Common myeloid progenitor, CD34-positive (primary cell): ENCODE measurements at regions not wholly inside any gene's neighbourhood (a gene's known extent, or its start where the extent isn't known, plus 50 kb on each side); places are given as distances from the start of the nearest gene placed in this dataset.
"Not testable (repeated sequence)": the region's sequence is repeated elsewhere in the genome, so short reads cannot be mapped to it uniquely, and the experiment has no call there.

Experiments
- CTCF ChIA-PET: fragments of 350-600 bp; sonication (Branson Sonifier 250); formaldehyde crosslinking; loops from one replicate; lab custom pipeline; 2021; ENCODE audit warnings: antibody characterized with exemption; lab: Charles Lee
- POLR2A ChIA-PET: fragments of 350-600 bp; sonication (Branson Sonifier 250); formaldehyde crosslinking; loops from one replicate; lab custom pipeline; 2021; ENCODE audit warnings: antibody characterized with exemption; lab: Charles Lee
- DNase-seq, 3 donors: peaks; one replicate each; pipeline versions ENCODE4 v3.0.0 to v3.0.0-alpha.2; 2013
- H3K27ac ChIP-seq, 2 experiments: 1 replicate in 1 of 2; 2 replicates in 1 of 2; pipeline ENCODE4 v1.7.0; 2013; ENCODE audit warnings: inconsistent platforms in 2 of 2, low read length in 2 of 2, mild to moderate bottlenecking in 2 of 2, low read depth in 1 of 2, moderate library complexity in 1 of 2; ENCODE audit not compliant: severe bottlenecking in 2 of 2, insufficient read depth in 1 of 2, poor library complexity in 1 of 2
- H3K27me3 ChIP-seq, 5 experiments: replicated peaks in 2 of 5; 1 replicate in 3 of 5; 2 replicates in 2 of 5; pipeline versions ENCODE4 v1.6.1 to v1.7.0; 2013; ENCODE audit warnings: low read length in 4 of 5, mild to moderate bottlenecking in 2 of 5, moderate library complexity in 2 of 5, inconsistent platforms in 1 of 5; ENCODE audit not compliant: insufficient read depth in 5 of 5, control insufficient read depth in 4 of 5
- H3K36me3 ChIP-seq, 4 experiments: 1 replicate in 2 of 4; 2 replicates in 2 of 4; pipeline versions ENCODE4 v1.6.1 to v1.7.0; 2013; ENCODE audit warnings: low read length in 3 of 4, control low read depth in 1 of 4, mild to moderate bottlenecking in 1 of 4; ENCODE audit not compliant: control insufficient read depth in 4 of 4, insufficient read depth in 4 of 4
- H3K4me1 ChIP-seq, 4 experiments: 1 replicate in 3 of 4; 2 replicates in 1 of 4; pipeline versions ENCODE4 v1.6.1 to v1.7.1; 2013; ENCODE audit warnings: low read length in 3 of 4, mild to moderate bottlenecking in 3 of 4, control low read depth in 1 of 4, inconsistent platforms in 1 of 4, moderate library complexity in 1 of 4; ENCODE audit not compliant: control insufficient read depth in 4 of 4, insufficient read depth in 4 of 4; ENCODE audit errors: control extremely low read depth in 1 of 4
- H3K4me3 ChIP-seq, 7 experiments: 1 replicate in 4 of 7; 2 replicates in 3 of 7; pipeline versions ENCODE4 v1.5.1 to v1.7.0; 2013; ENCODE audit warnings: mild to moderate bottlenecking in 7 of 7, low read length in 6 of 7, moderate library complexity in 6 of 7, inconsistent platforms in 2 of 7, low read depth in 2 of 7, control low read depth in 1 of 7; ENCODE audit not compliant: insufficient read depth in 4 of 7, control insufficient read depth in 1 of 7; ENCODE audit errors: extremely low read depth in 1 of 7
- H3K9me3 ChIP-seq, 5 experiments: 1 replicate in 4 of 5; 2 replicates in 1 of 5; pipeline versions ENCODE4 v1.6.1 to v1.7.1; 2013; ENCODE audit warnings: low read length in 4 of 5, mild to moderate bottlenecking in 2 of 5, inconsistent platforms in 1 of 5, low read depth in 1 of 5, moderate library complexity in 1 of 5; ENCODE audit not compliant: control insufficient read depth in 4 of 5, insufficient read depth in 2 of 5; ENCODE audit errors: control extremely low read depth in 1 of 5
- WGBS: methylation state at CpG from one replicate; pipeline ENCODE4 v1.1.5; 2013; ENCODE audit not compliant: insufficient coverage; 5-methylcytosine and 5-hydroxymethylcytosine counted together

GRCh38 chrX:89350024-89350423 lies 571.7 kb upstream of the TGIF2LX start:
- H3K4me3 ChIP-seq, H3K27ac ChIP-seq, CTCF ChIA-PET, H3K27me3 ChIP-seq, H3K36me3 ChIP-seq, H3K4me1 ChIP-seq, POLR2A ChIA-PET, H3K9me3 ChIP-seq: not testable (repeated sequence)
- WGBS, result 100% methylated on average over 1 of the region's 10 CpGs
- peak in 1 of 3 donors; percentile 1 for DNase-seq

DNA sequence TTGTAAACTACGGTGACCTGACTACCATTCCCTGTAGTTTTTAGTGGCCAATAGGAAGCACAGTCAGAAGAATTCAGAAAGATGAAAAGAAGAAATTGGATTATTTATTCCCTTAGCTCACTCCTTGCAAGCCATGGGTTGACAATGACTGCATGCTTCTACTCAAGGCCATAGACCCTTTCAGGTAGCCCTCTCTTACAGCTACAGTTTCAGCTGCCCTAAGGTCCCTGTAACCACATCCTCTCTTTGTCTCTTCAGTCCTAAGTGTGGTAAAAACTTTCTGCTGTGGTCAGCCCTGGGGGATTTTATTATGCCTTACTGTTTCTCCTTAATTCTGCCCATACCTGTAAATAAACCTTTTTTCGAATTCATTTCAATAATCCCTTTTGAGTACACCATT lies 551.8 kb upstream of the TGIF2LX start:
- H3K4me3 ChIP-seq, POLR2A ChIA-PET, H3K27ac ChIP-seq, H3K9me3 ChIP-seq, H3K36me3 ChIP-seq, CTCF ChIA-PET, DNase-seq, H3K27me3 ChIP-seq, H3K4me1 ChIP-seq: not testable (repeated sequence)
- 83% methylated on average over 1 of the region's 2 CpGs for WGBS

DNA sequence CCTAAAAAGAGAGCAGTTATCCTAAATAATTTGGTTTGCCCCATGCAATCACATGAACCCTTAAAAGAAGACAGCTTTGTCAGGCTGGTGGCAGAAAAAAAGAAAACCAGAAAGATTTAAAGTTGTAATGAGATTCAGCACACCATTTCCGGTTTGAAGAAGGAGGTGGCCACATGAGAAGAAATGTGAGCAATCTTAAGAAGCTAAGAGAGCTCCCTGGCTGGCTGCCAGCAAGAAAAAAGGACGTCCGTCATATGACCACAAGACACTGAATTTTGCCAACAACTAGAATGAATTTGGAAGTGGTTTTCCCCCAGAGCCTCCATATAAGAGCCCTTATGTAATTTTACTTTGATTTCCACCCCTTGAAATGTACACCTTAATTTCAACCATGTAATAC lies 528.7 kb upstream of the TGIF2LX start:
- H3K27me3 ChIP-seq, POLR2A ChIA-PET, CTCF ChIA-PET, H3K4me3 ChIP-seq, H3K36me3 ChIP-seq, H3K4me1 ChIP-seq, H3K27ac ChIP-seq, H3K9me3 ChIP-seq: not testable (repeated sequence)
- 13% methylated on average over 1 of the region's 3 CpGs for WGBS
- peak in 2 of 3 donors; percentile 0 to 3 for DNase-seq

DNA sequence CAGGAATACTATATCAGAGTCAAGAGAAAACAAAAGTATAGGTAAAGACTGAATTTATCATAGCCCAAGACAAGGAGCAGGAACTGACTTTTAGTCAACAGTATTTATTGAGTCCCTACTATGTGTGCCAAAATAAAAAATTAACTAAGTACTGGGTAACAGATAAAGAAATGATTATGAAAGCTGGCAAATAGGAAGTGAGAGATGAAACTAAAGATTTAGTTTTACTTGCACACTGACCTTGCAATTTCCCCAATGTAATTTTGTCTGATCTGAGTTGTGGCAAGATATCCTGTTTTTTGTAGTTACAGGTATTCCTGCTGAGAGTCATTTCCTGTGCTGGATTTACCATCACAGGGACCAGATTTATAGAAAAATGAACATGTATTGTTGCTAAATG lies 518.9 kb upstream of the TGIF2LX start:
- POLR2A ChIA-PET, CTCF ChIA-PET, H3K27ac ChIP-seq: not testable (repeated sequence)

DNA sequence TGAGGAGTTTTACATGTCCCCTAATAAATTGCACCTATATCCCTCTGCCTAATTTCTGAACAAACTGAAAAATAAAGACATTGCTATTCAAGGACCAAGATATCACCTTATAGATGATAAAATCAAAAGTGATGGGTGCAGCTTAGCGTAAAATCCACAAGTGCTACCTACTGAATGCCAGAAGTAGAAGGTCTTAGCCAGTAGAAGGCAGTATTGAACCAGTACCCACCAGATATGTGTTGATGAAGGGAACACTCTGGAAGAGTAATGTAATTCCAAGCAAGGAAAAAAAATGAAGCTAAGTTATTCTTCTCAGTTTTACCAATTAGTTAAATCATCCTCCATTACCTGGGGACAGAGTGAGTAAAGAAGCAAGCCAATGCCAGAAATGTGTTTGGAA lies 516.6 kb upstream of the TGIF2LX start:
- CTCF ChIA-PET, H3K4me3 ChIP-seq, H3K9me3 ChIP-seq, H3K36me3 ChIP-seq, H3K27me3 ChIP-seq, POLR2A ChIA-PET, H3K27ac ChIP-seq, H3K4me1 ChIP-seq, DNase-seq: not testable (repeated sequence)
- WGBS, result 40% methylated on average over 1 of the region's 1 CpG

More for the DNA sequence above, 518.9 kb upstream of the TGIF2LX start:
- not testable (repeated sequence) for H3K27me3 ChIP-seq, H3K36me3 ChIP-seq, H3K9me3 ChIP-seq, H3K4me3 ChIP-seq, DNase-seq, H3K4me1 ChIP-seq

DNA sequence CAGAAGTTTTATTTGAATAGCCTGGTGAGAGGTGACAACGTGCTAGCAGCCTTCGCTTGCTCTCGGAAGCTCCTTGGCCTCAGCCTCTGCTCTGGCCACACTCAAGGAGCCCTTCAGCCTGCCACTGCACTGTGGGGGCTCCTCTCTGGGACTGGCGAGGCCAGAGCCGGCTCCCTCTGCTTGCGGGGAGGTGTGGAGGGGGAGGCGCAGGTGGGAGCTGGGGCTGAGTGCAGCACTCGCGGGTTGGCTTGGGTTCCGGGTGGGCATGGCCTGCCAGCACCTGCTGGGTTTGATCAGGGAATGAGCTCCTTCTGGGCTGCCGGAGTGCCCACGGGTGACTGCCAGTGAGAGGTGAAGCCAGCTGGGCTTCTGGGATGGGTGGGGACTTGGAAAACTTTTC lies 504.8 kb upstream of the TGIF2LX start:
- CTCF ChIA-PET, result not testable (repeated sequence)
- 97% methylated on average over 9 of the region's 12 CpGs for WGBS

DNA sequence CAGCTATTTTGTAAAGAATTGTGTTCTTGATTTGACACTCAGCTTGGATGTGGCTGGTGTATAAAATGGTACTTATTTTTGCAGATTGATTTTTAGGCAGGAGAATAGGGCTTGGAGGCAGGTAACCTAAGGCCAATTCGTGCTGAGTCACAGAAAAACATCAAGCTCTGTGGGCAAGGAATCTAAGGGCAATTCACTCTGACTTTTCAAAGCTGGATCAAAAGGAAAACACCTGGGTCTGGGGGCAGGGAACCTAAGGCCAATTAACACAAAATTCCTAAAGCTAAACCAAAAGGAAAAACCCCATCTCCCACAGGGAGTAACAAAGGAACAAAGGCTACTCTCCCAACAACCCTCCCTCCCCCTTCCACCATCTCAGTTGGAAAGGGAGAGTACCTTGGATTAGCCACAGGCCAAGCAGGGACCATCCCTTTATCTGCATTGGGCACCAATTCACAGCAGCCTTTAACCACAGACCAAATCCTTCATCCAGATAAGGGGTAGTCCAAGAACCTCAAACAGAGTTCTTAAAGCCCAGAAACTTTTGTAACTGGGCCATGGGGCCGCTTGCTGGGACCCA lies 489.0 kb upstream of the TGIF2LX start:
- H3K4me3 ChIP-seq, H3K27ac ChIP-seq, DNase-seq, CTCF ChIA-PET, H3K9me3 ChIP-seq, H3K4me1 ChIP-seq, H3K27me3 ChIP-seq, POLR2A ChIA-PET, H3K36me3 ChIP-seq: not testable (repeated sequence)
- WGBS, result no CpG with 5 or more reads among the region's 2 CpGs

More for the DNA sequence above, 504.8 kb upstream of the TGIF2LX start:
- POLR2A ChIA-PET, H3K4me3 ChIP-seq, H3K36me3 ChIP-seq, H3K27me3 ChIP-seq, H3K4me1 ChIP-seq, H3K27ac ChIP-seq, DNase-seq, H3K9me3 ChIP-seq: not testable (repeated sequence)
